OCI-LY7 (cell line): ENCODE measurements at regions not wholly inside any gene's neighbourhood (a gene's known extent, or its start where the extent isn't known, plus 50 kb on each side); places are given as distances from the start of the nearest gene placed in this dataset.

Experiments used
- EZH2phosphoT487 ChIP-seq: fragments of 200-600 bp; sonication (generic); IDR thresholded peaks from 2 replicates; pipeline ENCODE4 v1.6.1; 2018; ENCODE audit warnings: low read depth, borderline replicate concordance, mild to moderate bottlenecking, mixed run types, antibody characterized with exemption, low read length, moderate library complexity, mixed read lengths
- TF ChIP-seq, protein P1 (sequence below): fragments of 200-600 bp; sonication (generic); conservative IDR thresholded peaks from 2 replicates; pipeline ENCODE4 v1.5.1; 2014; ENCODE audit warnings: mild to moderate bottlenecking, antibody characterized with exemption, low read length, moderate library complexity, mixed read lengths

DNA sequence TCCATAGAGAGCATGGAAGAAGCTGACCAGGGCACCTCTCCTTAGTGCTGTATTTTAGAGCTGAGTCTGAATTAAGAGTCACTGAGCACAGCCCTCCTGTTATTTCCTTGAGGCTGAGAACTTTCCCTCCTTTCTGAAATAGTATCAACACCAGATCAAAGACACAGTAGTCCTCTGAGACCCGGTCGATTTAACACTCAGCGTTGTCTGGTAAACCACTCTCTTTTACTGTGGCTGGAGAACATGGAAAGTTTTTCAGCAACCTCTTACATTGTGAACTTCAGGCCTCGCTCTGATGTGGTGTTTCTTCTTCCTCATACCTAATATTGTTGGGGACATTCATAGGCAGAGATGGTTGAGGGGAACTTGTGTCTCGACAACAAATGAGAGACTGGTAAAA is 202.0 kb upstream of the MTPN start:
- no peak for TF ChIP-seq EZH2phosphoT487
- TF ChIP-seq, protein P1, sequence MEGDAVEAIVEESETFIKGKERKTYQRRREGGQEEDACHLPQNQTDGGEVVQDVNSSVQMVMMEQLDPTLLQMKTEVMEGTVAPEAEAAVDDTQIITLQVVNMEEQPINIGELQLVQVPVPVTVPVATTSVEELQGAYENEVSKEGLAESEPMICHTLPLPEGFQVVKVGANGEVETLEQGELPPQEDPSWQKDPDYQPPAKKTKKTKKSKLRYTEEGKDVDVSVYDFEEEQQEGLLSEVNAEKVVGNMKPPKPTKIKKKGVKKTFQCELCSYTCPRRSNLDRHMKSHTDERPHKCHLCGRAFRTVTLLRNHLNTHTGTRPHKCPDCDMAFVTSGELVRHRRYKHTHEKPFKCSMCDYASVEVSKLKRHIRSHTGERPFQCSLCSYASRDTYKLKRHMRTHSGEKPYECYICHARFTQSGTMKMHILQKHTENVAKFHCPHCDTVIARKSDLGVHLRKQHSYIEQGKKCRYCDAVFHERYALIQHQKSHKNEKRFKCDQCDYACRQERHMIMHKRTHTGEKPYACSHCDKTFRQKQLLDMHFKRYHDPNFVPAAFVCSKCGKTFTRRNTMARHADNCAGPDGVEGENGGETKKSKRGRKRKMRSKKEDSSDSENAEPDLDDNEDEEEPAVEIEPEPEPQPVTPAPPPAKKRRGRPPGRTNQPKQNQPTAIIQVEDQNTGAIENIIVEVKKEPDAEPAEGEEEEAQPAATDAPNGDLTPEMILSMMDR = no peak
